HG02623 (cell line): ENCODE measurements at regions not wholly inside any gene's neighbourhood (a gene's known extent, or its start where the extent isn't known, plus 50 kb on each side); places are given as distances from the start of the nearest gene placed in this dataset.

Source experiments
- ATAC-seq: cut with Tn5 transposase; IDR thresholded peaks from one replicate; pipeline ENCODE4 v1.9.1; 2021; ENCODE audit warnings: moderate library complexity; ENCODE audit not compliant: unreplicated experiment

DNA sequence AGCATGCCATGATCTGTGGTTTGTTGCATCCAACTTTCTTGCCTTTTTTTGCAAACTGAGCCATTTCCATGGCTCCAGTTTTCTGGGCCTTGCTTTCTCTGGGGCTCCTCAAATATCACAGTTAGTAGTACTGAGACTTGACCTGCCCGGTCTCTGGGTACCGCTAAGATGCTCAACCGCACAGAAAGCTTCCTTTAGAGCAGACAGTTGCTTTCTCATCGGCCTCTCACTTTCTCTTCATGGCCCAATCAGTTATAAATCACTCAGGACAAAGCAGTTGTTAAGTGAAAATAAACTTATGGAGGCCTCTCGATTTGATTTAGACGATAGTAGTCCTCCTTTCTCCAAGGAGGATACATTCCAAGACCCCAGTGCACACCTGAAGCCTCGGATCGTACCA, 141.2 kb upstream of the ASB18 start:
- ATAC-seq = no peak

DNA sequence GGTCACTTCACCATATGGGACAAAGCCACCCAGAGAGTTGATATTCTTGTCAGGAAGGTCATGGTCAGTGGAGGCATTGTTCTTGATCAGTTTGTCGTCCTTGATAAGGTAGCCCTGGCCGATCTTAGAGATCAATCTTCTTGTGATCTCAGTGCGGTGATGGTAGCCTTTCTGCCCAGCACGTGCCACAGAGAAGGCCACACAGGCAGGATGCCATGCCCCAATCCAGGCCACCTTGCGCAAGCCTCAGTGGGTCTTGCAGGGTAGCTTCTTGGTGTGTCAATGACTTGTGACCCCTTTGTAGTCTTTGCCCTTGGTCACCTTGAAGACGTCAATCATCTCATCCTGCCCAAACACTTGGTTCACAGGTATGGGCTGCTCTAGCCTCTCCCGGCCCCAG, 143.9 kb upstream of the ASB18 start:
- ATAC-seq = no peak

DNA sequence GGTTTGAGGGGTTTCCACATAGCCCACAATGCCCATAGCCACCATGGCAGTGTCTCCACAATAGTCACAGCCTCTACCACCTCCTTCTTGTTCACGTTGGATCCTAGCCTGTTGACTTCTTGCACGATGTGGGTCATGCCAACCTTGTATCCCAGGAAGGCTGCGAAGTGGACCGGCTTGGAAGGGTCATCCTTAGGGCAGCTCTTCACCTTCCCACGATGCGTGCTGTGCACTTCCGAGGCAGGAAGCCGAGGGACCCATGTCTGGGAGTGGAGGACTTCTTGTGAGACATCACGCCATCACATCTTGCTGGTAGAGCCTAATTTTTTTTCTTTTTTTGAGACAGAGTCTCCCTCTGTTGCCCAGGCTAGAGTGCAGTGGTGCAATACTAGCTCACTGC, 144.6 kb upstream of the ASB18 start:
- ATAC-seq = no peak

DNA sequence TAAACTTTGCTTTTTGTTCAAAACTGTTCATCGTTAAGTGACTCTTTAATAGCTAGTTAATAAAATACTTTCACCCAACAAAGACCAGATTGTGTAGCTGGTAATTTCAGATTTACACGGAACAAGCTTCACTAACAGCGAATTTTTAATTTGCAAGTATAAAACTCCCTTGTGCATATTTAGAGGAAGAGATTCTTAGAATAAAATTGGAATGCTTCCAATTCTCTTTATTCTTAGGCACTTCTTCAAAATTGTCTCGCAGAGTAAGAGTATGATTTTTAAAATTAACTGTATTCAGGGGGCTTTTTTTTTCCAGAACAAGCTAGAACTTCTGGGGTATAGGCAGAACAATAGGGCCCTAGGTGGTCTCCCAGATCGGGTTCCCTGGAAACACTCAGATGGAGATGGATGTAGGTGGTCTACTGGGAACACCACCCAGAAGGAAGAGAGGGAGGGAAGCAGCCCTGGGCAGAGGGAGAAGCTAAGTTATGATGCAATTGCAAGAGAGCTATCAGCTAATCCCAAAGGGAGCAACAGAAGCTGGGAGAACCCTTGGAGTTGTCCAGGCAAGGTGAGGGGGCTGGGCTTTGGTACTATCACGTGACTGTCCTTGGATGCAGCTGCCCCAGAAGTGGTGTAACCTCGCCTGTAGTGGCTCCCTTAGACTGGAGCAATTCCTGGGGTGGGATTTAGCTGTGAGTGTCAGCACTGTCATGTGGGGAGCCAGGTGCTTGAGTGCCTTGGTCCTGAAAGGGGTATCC, 151.7 kb upstream of the ASB18 start:
- no peak for ATAC-seq

GRCh38 chr2:236417150-236417549, 152.5 kb upstream of the ACKR3 start:
- no peak for ATAC-seq

- ATAC-seq = no peak
These were observed 139.0 kb upstream of the ACKR3 start for GRCh38 chr2:236430584-236430983.

DNA sequence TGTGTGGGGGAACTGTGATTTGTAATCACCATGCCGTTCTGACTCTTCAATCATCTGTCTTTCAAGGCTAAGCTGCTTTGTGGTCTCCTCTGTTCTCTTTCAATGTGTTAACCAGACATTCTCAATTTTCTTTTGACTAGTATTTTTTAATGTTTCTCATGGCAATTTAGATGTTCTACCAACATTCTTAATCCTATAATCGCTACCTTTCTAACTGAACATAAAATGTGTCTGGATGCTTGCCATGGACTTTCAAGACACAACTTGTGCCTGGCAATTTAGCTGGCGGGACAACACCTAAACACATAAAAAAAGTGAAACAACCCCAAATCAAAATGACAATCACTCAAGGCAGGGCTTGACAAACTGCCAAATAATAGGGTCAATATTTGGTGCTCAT, 135.0 kb upstream of the ACKR3 start:
- no peak for ATAC-seq

- no peak for ATAC-seq
These were observed 129.3 kb upstream of the ACKR3 start for GRCh38 chr2:236440110-236440881.

- no peak for ATAC-seq
These were observed 125.4 kb upstream of the ACKR3 start for GRCh38 chr2:236444187-236444586.

- no peak for ATAC-seq
These were observed 123.9 kb upstream of the ACKR3 start for GRCh38 chr2:236445678-236446077.

GRCh38 chr2:236446521-236446920, 123.1 kb upstream of the ACKR3 start:
- ATAC-seq = no peak

DNA sequence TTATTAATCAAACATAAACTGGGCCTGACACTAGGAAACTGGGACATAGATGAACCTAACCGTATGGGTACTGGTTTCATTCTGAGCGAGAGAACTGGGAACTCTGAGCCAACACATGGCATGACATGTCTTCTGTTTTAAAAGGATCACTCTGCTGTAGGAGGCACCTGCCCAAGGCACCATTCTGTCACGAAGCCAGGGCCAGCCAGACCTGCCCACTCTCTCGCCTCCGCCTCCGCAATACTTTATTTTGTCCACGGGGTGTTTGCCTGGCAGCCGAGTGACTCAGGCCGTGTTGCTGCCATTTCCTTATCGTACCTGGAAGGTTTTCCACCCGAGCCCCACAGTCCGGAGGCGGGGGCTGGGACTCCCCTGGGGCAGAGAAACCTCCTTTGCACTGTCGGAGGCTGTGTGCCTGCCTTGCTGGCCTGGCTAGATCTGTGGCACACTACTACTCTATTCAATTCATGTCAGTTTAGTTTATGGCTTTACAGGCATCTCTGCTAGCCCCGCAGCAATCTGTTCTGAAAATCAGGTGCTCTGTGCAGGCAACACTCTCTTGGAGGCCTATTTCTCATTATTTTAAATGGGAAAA, 120.4 kb upstream of the ACKR3 start:
- no peak for ATAC-seq

GRCh38 chr2:236452238-236452637, 117.4 kb upstream of the ACKR3 start:
- ATAC-seq = no peak

GRCh38 chr2:236454076-236454475, 115.5 kb upstream of the ACKR3 start:
- ATAC-seq = no peak

DNA sequence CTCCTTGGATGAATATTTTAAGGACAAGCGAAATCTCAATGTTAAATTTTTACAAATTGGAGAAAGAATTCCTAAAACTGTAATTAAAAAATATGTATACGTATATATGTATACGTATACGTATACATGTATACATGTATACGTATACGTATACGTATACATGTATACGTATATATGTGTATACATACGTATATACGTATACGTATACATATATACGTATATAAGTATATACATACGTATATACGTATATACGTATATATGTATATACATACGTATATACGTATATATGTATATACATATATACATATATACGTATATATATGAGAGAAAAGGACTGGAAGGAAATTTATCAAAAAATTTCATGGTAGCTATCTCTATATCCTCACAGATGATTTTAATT, 110.2 kb upstream of the ACKR3 start:
- ATAC-seq = no peak

DNA sequence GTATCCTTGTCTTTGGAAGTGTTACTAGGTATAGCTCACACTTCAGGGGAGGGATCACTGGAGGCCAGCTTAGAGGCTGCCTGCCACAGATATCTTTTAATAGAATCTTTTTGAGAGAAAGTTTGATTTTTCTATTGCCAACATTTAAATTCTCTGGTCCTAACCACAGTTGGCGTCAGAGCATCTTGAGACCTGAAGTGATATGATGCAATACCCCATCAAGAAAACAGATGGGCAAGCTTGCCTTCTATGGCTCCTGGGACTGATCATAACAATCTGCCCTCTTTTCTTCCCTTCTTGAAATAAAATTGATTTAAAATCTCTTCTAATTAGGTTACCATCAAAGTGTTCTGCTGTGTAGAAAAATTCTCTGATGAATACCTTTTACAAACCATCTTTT, 105.5 kb upstream of the ACKR3 start:
- no peak for ATAC-seq

DNA sequence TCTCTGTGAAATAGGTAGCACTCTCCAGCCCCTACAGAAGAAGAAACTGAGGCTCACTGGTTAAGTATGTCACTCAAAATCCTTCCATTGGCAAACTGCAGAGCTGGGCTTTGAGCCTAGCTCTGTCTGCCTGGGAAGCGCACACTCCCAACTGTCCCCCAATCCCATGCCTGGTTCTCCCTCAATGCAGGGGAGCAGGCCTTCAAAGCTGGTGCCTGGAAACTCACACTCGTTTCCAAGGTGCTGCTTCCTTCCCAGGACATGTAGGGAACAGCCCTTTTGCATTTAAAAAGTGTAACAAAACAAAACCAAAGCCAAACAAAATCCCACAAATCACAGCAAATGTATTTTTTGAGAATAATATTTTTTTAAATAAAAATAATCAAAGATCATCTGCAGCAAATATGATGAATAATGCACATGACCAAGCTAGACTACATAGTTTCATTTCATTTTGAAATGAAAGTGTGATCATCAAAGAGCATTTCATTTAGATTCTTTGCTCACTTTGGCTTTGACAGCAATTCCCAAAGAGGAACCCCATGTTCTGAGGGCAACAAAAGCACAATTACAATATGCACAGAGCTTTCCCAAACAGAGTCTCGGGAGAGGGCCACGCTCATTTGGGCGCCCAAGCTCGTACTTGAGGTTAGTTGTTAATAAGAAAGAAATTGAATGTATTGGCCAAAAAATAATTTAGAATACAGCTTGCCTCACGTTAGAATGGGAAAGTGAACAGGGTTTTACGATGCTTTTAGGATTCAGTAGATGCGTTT, 96.7 kb upstream of the ACKR3 start:
- no peak for ATAC-seq

- ATAC-seq = no peak
These were observed 95.9 kb upstream of the ACKR3 start for GRCh38 chr2:236473691-236474090.

- ATAC-seq = no peak
These were observed 89.8 kb upstream of the ACKR3 start for GRCh38 chr2:236479814-236480213.

GRCh38 chr2:236483102-236483501, 86.5 kb upstream of the ACKR3 start:
- no peak for ATAC-seq

- no peak for ATAC-seq
These were observed 84.1 kb upstream of the ACKR3 start for GRCh38 chr2:236485519-236485918.
